ENCODE measurements at regions not wholly inside any gene's neighbourhood (a gene's known extent, or its start where the extent isn't known, plus 50 kb on each side); places are given as distances from the start of the nearest gene placed in this dataset.
"Not testable (repeated sequence)": the region's sequence is repeated elsewhere in the genome, so short reads cannot be mapped to it uniquely, and the experiment has no call there.

DNA sequence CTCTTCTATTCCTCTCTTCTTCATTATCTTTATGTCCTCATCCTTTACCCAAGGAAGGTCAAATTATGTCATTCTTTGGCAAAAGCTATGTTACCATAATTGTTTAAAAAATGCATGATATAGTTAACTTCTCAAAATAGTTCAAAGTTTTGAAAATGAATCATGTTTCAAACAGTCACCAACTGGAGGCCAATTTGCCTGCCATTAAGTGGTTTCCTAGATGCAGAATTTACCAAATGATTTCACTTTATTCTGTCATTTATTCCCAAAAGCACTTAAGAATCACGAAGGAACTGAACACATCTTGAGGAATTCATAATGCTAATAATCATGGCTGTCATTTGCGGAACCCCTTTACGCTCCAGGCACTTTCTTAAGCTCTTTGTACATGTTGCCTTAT is 190.9 kb upstream of the CDH11 start:
- DNase-seq (ENCODE audit: low read depth, low spot score) = peak; percentile 68
- H3K4me3 ChIP-seq (ENCODE audit: low read depth, low read length) = no peak overlapping the region
- in situ Hi-C loops (cut with HindIII; ENCODE audit: low sequenced_read_pairs) = no loop called here

DNA sequence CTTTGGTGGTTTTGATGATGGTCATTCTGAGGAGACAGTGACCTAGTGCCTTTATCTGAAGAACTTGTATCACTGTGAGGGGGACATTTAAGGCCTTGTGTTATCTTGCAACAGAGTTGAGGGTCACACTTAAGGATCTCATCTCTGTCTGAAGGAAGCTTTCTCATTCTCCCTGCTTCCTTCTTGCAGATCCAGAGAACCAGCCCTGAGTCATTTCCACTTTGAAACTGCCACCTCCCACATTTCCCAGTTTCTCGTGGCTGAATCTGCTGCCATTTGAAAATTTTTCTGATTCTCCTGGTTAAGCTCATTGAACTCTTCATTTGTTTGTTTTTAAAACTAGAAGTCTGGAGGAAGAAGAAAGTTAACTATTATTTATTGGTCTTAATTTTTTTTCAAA is 190.2 kb upstream of the CDH11 start:
- in situ Hi-C loops (cut with HindIII; ENCODE audit: low sequenced_read_pairs) = no loop called here

More for the DNA sequence above, 190.9 kb upstream of the CDH11 start:
- TF ChIP-seq, protein P1, sequence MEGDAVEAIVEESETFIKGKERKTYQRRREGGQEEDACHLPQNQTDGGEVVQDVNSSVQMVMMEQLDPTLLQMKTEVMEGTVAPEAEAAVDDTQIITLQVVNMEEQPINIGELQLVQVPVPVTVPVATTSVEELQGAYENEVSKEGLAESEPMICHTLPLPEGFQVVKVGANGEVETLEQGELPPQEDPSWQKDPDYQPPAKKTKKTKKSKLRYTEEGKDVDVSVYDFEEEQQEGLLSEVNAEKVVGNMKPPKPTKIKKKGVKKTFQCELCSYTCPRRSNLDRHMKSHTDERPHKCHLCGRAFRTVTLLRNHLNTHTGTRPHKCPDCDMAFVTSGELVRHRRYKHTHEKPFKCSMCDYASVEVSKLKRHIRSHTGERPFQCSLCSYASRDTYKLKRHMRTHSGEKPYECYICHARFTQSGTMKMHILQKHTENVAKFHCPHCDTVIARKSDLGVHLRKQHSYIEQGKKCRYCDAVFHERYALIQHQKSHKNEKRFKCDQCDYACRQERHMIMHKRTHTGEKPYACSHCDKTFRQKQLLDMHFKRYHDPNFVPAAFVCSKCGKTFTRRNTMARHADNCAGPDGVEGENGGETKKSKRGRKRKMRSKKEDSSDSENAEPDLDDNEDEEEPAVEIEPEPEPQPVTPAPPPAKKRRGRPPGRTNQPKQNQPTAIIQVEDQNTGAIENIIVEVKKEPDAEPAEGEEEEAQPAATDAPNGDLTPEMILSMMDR (IDR thresholded peaks at IDR 0.05; ENCODE audit: low read depth, low read length) = no peak

DNA sequence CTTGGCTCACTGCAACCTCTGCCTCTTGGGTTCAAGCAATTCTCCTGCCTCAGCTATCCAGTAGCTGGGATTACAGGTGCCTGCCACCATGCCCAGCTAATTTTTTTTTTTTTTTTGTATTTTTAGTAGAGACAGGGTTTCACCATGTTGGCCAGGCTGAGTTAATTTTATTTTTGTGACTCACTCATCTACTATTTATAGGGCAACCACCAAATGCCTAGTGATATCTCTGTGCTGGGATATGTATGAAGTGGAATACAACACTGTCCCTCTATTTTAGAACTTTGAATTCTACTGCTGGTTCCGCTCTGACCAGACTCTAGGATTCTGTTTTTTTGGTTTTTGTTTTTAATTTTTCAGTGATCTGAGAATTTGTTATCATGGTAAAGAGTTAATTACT is 188.6 kb upstream of the CDH11 start:
- DNase-seq (ENCODE audit: low read depth, low spot score) = peak; percentile 25
- in situ Hi-C loops (cut with HindIII; ENCODE audit: low sequenced_read_pairs); H3K4me3 ChIP-seq (ENCODE audit: low read depth, low read length): not testable (repeated sequence)

More for the DNA sequence above, 190.2 kb upstream of the CDH11 start:
- DNase-seq (ENCODE audit: low read depth, low spot score) = peak; percentile 49
- TF ChIP-seq, protein P1 (IDR thresholded peaks at IDR 0.05; ENCODE audit: low read depth, low read length) = no peak
- no peak overlapping the region for H3K4me3 ChIP-seq (ENCODE audit: low read depth, low read length)

DNA sequence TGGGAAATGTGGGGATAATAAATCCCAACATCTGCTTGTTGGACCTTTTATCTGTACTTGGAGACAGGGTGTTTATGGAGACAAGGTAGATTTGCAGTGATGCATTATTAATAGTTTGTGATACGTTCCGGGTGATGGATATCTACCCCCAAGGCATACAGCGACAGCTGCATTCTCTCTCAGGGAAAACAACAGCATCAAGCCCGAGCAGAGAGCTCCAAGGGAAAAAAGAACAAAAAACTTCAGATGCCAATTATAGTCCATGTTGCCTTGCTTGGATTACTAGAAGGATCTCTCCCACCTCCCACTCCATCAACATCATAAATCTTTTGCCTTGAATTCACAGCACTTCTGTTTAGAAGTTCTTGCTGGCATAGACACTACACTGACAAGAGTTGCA is 187.5 kb upstream of the CDH11 start:
- no peak for DNase-seq (ENCODE audit: low read depth, low spot score)
- TF ChIP-seq, protein P1 (IDR thresholded peaks at IDR 0.05; ENCODE audit: low read depth, low read length) = no peak
- H3K4me3 ChIP-seq (ENCODE audit: low read depth, low read length) = no peak overlapping the region
- in situ Hi-C loops (cut with HindIII; ENCODE audit: low sequenced_read_pairs) = no loop called here

DNA sequence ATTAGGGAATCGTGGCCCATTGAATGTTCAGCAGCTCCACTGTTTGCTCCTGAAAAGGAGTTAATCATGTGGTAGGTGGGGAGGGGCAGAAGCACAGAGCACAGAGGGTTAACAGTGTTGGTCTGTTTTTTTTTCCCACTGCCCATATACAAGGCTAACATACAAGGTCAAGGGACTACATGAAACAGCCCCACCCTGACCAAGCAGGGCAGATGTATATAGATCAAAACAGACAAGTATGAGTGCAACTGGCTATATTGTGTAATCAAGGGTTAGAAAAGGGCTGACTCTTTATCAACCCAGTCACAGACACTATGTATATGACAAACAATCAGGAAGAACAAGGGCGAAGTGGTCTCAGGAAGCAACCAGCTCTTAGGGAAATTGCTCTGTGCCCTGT is 186.6 kb upstream of the CDH11 start:
- TF ChIP-seq, protein P1 (IDR thresholded peaks at IDR 0.05; ENCODE audit: low read depth, low read length) = no peak
- no peak overlapping the region for H3K4me3 ChIP-seq (ENCODE audit: low read depth, low read length)
- in situ Hi-C loops (cut with HindIII; ENCODE audit: low sequenced_read_pairs) = no loop called here
- DNase-seq (ENCODE audit: low read depth, low spot score) = no peak

DNA sequence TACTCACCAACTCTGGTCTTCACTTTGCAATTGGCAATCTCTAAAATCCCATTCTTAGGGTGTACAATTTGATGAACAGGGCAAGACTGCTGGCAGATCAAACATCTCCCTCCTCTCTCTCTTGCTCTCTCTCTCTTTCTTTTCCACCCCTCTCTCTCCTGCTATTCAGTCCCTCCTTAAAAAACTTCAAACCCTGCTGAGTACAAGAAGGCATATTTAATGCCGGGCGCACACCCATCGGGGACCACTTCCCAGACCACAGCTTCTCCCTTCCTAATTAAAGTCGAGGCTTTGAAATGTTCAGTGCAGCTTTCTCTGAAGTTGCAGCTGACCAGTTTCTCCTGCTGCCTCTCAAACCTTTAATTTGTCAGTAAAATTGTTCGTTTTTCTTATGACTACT is 185.4 kb upstream of the CDH11 start:
- H3K4me3 ChIP-seq (ENCODE audit: low read depth, low read length) = no peak overlapping the region
- TF ChIP-seq, protein P1 (IDR thresholded peaks at IDR 0.05; ENCODE audit: low read depth, low read length) = no peak
- DNase-seq (ENCODE audit: low read depth, low spot score) = no peak
- in situ Hi-C loops (cut with HindIII; ENCODE audit: low sequenced_read_pairs) = no loop called here

DNA sequence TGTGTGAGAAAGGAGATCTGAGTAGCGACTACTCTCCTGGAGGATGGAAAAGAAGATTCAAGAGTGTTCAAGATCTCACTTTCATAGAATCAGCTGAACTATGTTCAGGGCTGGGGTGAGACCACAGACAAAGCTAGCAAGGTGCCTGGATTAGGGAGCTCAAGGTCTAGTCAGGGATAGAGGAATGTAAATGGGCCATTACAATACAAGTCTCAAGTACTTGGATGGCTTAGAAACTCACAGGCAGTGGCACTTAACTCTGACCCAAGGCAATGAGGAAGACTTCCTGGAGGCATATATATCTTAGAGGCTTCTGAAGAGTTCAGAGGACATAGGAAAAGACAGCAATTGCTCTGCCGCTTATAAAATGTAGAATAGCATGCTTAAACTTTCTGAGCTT is 184.9 kb upstream of the CDH11 start:
- DNase-seq (ENCODE audit: low read depth, low spot score) = no peak
- in situ Hi-C loops (cut with HindIII; ENCODE audit: low sequenced_read_pairs) = no loop called here
- H3K4me3 ChIP-seq (ENCODE audit: low read depth, low read length) = no peak overlapping the region
- TF ChIP-seq, protein P1 (IDR thresholded peaks at IDR 0.05; ENCODE audit: low read depth, low read length) = no peak
